ENCODE measurements at regions not wholly inside any gene's neighbourhood (a gene's known extent, or its start where the extent isn't known, plus 50 kb on each side); places are given as distances from the start of the nearest gene placed in this dataset.

GRCh38 chr3:176562331-176562730 is 635.0 kb downstream of the TBL1XR1 start:
- no peak for DNase-seq (ENCODE audit: low read depth in 2 of 2)

- DNase-seq (ENCODE audit: low read depth in 2 of 2) = no peak
Observed at GRCh38 chr3:176561826-176562225, 635.5 kb downstream of the TBL1XR1 start.

GRCh38 chr3:176554791-176555654 is 642.3 kb downstream of the TBL1XR1 start:
- no peak for DNase-seq (ENCODE audit: low read depth in 2 of 2)

- DNase-seq (ENCODE audit: low read depth in 2 of 2) = no peak
Observed at GRCh38 chr3:176554264-176554663, 643.0 kb downstream of the TBL1XR1 start.

DNA sequence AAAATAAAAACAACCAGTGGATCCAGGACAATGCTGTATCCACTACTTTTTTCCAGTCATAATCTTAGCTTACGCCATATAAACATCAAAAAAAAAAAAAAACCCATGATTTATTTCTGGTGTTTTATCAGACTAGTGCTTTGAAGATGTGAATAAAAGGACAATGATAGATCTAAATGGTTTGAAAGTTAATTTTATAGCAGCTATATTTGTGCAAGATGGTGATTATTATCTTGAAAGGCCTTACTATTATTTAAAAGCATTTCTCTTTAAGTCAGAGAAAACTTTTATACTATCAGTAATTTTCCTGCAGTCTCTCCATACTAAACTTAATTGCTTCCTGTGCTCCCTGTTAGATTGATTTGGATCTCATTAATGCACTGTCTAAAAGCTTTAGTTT is 670.3 kb downstream of the TBL1XR1 start:
- DNase-seq (ENCODE audit: low read depth in 2 of 2) = no peak

DNA sequence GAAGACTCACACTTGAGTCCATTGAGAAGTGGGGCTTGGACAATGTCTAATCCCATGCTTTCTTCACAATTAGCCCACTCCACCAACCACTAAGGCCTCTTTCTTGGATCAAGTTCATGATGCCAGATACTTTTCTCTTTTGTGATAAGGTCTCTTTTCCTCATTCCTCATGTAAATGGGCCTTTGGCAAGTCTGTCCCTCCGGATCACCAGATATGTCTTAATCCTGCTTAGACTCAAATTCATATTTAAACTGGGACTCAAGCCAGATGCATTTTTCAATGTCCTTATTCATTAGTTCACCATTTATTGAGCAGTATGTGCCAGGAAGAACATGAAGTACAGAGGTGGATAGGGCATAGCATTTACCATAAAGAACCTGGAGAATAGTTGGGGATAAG is 671.1 kb downstream of the TBL1XR1 start:
- DNase-seq (ENCODE audit: low read depth in 2 of 2) = no peak

DNA sequence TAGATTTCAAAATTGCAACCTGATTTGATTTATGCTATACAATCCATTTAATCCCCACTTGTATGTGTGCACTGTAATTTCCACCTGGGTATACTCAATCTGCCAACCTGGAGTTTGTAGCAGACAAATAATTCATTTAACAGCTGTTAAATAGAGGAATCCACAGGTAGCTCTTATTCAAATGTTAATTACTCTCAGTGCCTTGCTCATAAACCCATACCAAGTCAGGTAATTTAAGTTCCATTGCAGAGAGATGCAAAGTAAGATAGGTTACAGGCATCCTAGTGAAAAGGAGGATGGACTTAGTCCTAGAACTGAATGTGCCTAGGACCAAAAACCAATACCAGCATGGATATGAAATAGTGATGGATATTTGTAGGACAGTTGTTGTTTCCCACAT is 674.2 kb downstream of the TBL1XR1 start:
- no peak for DNase-seq (ENCODE audit: low read depth in 2 of 2)

GRCh38 chr3:176522436-176522835 is 674.8 kb downstream of the TBL1XR1 start:
- no peak for DNase-seq (ENCODE audit: low read depth in 2 of 2)

- DNase-seq (ENCODE audit: low read depth in 2 of 2) = no peak
Observed at GRCh38 chr3:176521531-176522175, 675.6 kb downstream of the TBL1XR1 start.

DNA sequence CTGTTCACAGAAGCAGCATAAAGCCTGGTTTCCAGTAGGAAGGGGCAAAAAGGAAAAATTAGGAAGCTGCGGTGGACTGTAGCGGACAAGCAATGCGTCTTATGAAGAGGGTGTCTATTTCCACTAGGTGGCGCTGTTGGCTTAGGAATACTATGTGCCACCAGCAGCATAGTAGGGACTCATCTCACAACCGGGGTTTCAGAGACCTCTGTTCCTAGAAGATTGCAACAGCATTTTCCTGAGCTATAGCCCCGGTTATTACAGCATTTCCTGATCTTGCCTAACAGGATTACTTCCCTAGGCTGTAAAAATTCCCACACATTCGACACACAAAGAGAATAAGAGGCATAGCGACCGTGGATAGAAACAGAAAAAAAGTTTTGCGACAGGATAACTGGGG is 683.0 kb downstream of the TBL1XR1 start:
- no peak for DNase-seq (ENCODE audit: low read depth in 2 of 2)

DNA sequence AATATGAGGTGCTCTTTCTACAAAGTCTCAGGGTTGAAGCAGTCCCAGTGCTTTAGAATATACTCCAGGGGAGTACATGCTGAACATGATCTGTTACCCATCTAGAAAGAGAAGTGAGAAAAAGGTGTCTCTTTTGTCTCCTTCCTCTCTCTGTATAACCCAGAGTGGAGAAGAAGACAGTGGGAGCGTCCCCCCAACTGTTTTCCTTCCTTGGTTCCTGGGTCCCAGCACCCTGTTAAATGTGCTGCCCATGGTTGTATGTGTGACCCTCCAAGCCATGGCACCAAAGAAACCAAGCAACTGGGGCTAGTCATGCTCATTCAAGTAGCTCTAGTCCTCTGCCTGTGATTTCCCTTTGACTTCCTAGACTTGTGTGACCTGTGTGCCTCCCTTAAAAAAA is 683.7 kb downstream of the TBL1XR1 start:
- DNase-seq (ENCODE audit: low read depth in 2 of 2) = no peak

- no peak for DNase-seq (ENCODE audit: low read depth in 2 of 2)
Observed at GRCh38 chr3:176512037-176512436, 685.2 kb downstream of the TBL1XR1 start.

DNA sequence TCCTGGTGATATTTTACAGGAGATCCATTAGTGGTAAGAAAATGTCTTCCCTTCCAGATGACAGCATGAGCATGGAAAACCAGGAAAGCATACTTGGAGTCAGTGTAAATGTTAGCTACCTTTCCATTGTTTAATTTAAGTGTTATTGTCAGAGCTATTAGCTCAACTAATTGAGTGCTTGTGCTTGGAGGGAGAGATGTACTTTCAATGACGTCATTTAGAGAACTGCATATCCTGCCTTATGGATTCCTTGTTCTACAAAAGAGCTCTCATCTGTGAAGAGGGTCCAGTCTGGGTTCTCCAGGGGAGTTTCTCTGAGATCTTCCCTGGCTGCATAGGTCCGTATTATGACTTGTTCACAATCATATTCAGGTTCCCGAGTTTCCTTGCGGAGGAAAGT is 687.2 kb downstream of the TBL1XR1 start:
- DNase-seq (ENCODE audit: low read depth in 2 of 2) = no peak

DNA sequence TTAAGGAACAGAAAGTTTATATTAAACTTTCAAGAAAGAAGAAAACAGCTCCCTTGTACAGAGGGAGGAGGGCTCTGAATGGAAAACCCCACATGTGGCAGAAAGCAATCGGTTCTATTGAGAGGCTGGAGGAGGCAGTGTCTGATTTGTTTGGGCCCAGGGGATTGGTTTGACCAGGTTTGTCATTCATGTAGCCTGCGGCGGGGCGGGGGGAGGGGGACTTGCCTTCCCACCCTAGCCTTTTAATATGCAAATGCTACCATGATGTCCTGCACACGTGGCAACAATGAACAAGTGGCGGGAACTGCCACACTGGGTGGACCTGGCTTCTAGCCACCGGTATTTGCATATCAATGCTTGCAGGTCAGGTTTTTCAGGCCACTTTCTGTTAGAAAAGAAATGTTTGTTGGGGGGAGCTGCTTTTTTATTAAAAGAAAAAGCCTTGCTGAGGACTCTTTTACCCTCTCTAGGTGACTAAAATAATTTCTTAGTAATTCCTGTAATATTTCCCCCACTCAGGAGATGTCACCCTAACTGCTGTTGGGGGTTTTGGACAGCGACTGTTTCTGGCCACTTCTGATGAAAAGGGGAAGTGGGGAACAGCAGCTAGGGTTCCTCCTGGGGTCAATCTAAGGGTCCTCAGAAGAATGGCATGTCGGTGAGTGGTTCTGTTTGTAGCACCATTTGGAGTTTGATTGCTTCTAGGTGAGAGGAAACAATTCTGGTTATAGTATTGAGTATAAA is 691.2 kb downstream of the TBL1XR1 start:
- DNase-seq (ENCODE audit: low read depth in 2 of 2) = no peak

DNA sequence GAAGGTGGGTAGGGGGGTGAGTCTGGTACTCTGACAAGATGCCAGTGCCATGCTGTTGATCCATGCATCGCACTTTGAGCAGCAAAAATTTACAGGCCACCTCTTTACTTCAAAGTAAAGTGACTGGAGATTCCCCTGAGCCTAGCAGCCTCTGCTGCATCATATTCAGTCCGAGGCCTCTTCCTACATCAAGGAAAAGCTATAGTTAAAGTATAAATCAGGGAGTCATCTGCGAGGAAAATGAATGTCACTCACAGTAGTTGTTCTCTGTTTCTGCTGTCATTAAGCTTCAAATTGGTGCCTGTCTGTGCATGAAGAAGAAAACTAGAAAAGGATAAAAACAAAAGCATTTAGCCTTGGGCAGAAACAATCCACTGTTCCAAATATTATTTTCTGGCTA is 706.2 kb downstream of the TBL1XR1 start:
- no peak for DNase-seq (ENCODE audit: low read depth in 2 of 2)

DNA sequence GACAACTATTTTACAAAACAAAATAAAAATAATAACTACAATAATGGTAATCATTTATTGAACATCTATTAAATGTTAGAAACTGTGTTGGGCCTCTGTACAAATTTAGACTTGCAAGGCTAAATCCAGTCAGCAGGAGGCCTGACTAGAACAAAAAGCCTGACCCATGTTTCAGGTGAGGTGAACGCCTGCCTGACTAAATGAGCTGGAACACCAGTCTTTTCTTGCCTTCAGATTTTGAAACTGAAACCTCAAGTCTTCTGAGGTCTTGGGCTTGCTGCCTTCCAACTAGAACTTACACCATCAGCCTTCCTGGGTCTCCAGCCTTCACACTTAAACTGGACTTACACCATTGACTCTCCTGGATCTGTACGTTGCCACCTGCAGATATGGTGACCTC is 706.9 kb downstream of the TBL1XR1 start:
- DNase-seq (ENCODE audit: low read depth in 2 of 2) = no peak

- no peak for DNase-seq (ENCODE audit: low read depth in 2 of 2)
Observed at GRCh38 chr3:176479248-176479647, 718.0 kb downstream of the TBL1XR1 start.

- DNase-seq (ENCODE audit: low read depth in 2 of 2) = no peak
Observed at GRCh38 chr3:176469694-176470205, 727.5 kb downstream of the TBL1XR1 start.

GRCh38 chr3:176463610-176464009 is 733.7 kb downstream of the TBL1XR1 start:
- DNase-seq (ENCODE audit: low read depth in 2 of 2) = no peak

GRCh38 chr3:176447369-176447768 is 749.9 kb downstream of the TBL1XR1 start:
- DNase-seq (ENCODE audit: low read depth in 2 of 2) = no peak

DNA sequence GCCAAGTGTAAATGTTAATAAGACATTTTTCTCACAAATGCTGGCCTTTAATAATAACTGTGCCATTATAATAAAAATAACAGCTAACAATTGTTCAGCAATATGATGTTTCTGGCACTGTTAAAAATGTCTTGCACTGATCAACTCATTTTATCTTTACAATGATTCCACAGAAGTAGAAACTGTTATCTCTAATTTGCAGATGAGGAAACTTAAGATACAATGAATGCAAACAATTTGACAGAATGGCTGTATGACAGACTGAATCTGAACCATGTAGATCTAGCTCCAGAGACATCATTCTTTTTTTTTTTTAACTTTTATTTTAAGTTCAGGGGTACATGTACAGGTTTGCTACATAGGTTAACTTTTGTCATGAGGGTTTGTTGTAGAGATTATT is 755.0 kb downstream of the TBL1XR1 start:
- DNase-seq (ENCODE audit: low read depth in 2 of 2) = no peak

GRCh38 chr3:176439729-176440128 is 757.6 kb downstream of the TBL1XR1 start:
- DNase-seq (ENCODE audit: low read depth in 2 of 2) = no peak

Data from stimulated activated CD8-positive, alpha-beta memory T cell treated with anti-CD3 and anti-CD28 coated beads, Interleukin-7, amount 100 ng/mL, for 1 hour (primary cell).